Neural crest cell (in vitro differentiated cells): ENCODE measurements at regions not wholly inside any gene's neighbourhood (a gene's known extent, or its start where the extent isn't known, plus 50 kb on each side); places are given as distances from the start of the nearest gene placed in this dataset.

Source experiments
- DNase-seq: peaks from one replicate; pipeline ENCODE4 v3.0.0; 2021; ENCODE audit warnings: low read depth, mixed read lengths, low spot score
- H3K27ac Mint-ChIP-seq: one replicate; pipeline ENCODE4 v1.8.0; 2021; ENCODE audit warnings: mild to moderate bottlenecking, mixed read lengths; ENCODE audit not compliant: unreplicated experiment
- H3K27me3 Mint-ChIP-seq: 2 replicates; pipeline ENCODE4 v1.8.0; 2021; ENCODE audit warnings: low read depth, mild to moderate bottlenecking, mixed read lengths
- H3K36me3 Mint-ChIP-seq: 2 replicates; pipeline ENCODE4 v1.8.0; 2021; ENCODE audit warnings: low read depth, mild to moderate bottlenecking, mixed read lengths
- H3K4me1 Mint-ChIP-seq: 2 replicates; pipeline ENCODE4 v1.8.0; 2021; ENCODE audit warnings: mixed read lengths
- H3K4me3 Mint-ChIP-seq: one replicate; pipeline ENCODE4 v1.8.0; 2021; ENCODE audit warnings: mild to moderate bottlenecking, mixed read lengths
- H3K9me3 Mint-ChIP-seq: 2 replicates; pipeline ENCODE4 v1.8.0; 2021; ENCODE audit warnings: mixed read lengths
- CTCF ChIP-seq: fragments of 200-600 bp; sonication (generic); conservative IDR thresholded peaks from 2 replicates; pipeline ENCODE4 v1.5.0; 2021; ENCODE audit warnings: antibody characterized with exemption, mild to moderate bottlenecking

GRCh38 chr10:37476285-37476684 is 350.9 kb downstream of the ANKRD30A start:
- Mint-ChIP-seq H3K27me3 (no peaks in the 10 kb centered on the region), H3K4me3 (no peak overlapping the region), H3K36me3 (peaks cover 2% of the 10 kb centered on the region), H3K27ac (no peak overlapping the region), H3K9me3 (peaks cover 10% of the 10 kb centered on the region), H3K4me1 (no peaks in the 10 kb centered on the region)
- no peak for DNase-seq
- TF ChIP-seq CTCF, result no peak

- Mint-ChIP-seq H3K36me3 (peaks cover 5% of the 10 kb centered on the region), H3K27me3 (no peaks in the 10 kb centered on the region), H3K4me3 (no peak overlapping the region), H3K27ac (no peak overlapping the region), H3K4me1 (no peaks in the 10 kb centered on the region), H3K9me3 (peaks cover 16% of the 10 kb centered on the region)
- DNase-seq, result no peak
- no peak for TF ChIP-seq CTCF
Measured at GRCh38 chr10:37474645-37475044, 349.2 kb downstream of the ANKRD30A start.

- no peak overlapping the region for H3K4me3 Mint-ChIP-seq
Measured at GRCh38 chr10:37473906-37474305, 348.5 kb downstream of the ANKRD30A start.

GRCh38 chr10:37467246-37467645 is 341.8 kb downstream of the ANKRD30A start:
- H3K27me3 Mint-ChIP-seq, result no peaks in the 10 kb centered on the region
- H3K4me3 Mint-ChIP-seq, result no peak overlapping the region
- H3K9me3 Mint-ChIP-seq, result peaks cover 8% of the 10 kb centered on the region

More at GRCh38 chr10:37473906-37474305, 348.5 kb downstream of the ANKRD30A start:
- Mint-ChIP-seq H3K36me3 (peaks cover 6% of the 10 kb centered on the region), H3K4me1 (no peaks in the 10 kb centered on the region), H3K27ac (no peak overlapping the region), H3K27me3 (no peaks in the 10 kb centered on the region), H3K9me3 (peaks cover 16% of the 10 kb centered on the region)
- no peak for DNase-seq
- TF ChIP-seq CTCF, result no peak

GRCh38 chr10:37456456-37456855 is 331.1 kb downstream of the ANKRD30A start:
- no peak for TF ChIP-seq CTCF
- Mint-ChIP-seq H3K27ac (no peak overlapping the region), H3K4me3 (no peak overlapping the region), H3K27me3 (no peaks in the 10 kb centered on the region), H3K9me3 (peaks cover 9% of the 10 kb centered on the region), H3K36me3 (peaks cover 6% of the 10 kb centered on the region), H3K4me1 (no peaks in the 10 kb centered on the region)
- DNase-seq, result no peak

More at GRCh38 chr10:37467246-37467645, 341.8 kb downstream of the ANKRD30A start:
- Mint-ChIP-seq H3K27ac (no peak overlapping the region), H3K36me3 (peaks cover 7% of the 10 kb centered on the region), H3K4me1 (no peaks in the 10 kb centered on the region)
- TF ChIP-seq CTCF, result no peak
- no peak for DNase-seq

GRCh38 chr10:37448161-37448560 is 322.8 kb downstream of the ANKRD30A start:
- H3K36me3 Mint-ChIP-seq, result peaks cover under 1% of the 10 kb centered on the region

More at GRCh38 chr10:37448161-37448560, 322.8 kb downstream of the ANKRD30A start:
- no peak for TF ChIP-seq CTCF
- DNase-seq, result no peak
- Mint-ChIP-seq H3K27me3 (no peaks in the 10 kb centered on the region), H3K27ac (no peak overlapping the region), H3K9me3 (peaks cover 14% of the 10 kb centered on the region), H3K4me1 (no peaks in the 10 kb centered on the region), H3K4me3 (no peak overlapping the region)
